EH (cell line): ENCODE measurements at regions not wholly inside any gene's neighbourhood (a gene's known extent, or its start where the extent isn't known, plus 50 kb on each side); places are given as distances from the start of the nearest gene placed in this dataset.
A peak's percentile ranks its signal among the peaks of the same experiment; 100 is the strongest.

Experiments
- DNase-seq: peaks from one replicate; pipeline ENCODE4 v3.0.0-alpha.2; 2015; ENCODE audit warnings: low read depth

GRCh38 chr14:71498212-71498611 is 434.0 kb upstream of the RGS6 start:
- DNase-seq: peak; percentile 67

DNA sequence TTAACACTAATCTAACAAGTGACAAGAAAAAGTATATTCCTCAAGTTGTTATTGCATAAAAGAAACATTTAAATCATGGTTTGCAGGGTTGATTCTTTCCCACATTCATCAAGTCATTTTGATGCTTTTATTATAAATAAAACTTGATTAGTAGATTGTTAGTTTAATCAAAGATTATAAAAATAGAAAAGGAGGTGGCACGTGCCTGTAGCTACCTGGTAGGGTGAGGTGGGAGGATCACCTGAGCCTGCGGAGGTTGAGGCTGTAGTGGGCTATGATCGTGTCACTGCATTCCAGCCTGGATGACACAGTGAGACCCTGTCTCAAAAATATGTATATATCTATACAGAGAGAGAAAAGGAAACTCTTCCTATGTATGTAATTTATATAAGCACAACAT is 433.2 kb upstream of the RGS6 start:
- DNase-seq: no peak

GRCh38 chr14:71507681-71508080 is 424.5 kb upstream of the RGS6 start:
- no peak for DNase-seq

DNA sequence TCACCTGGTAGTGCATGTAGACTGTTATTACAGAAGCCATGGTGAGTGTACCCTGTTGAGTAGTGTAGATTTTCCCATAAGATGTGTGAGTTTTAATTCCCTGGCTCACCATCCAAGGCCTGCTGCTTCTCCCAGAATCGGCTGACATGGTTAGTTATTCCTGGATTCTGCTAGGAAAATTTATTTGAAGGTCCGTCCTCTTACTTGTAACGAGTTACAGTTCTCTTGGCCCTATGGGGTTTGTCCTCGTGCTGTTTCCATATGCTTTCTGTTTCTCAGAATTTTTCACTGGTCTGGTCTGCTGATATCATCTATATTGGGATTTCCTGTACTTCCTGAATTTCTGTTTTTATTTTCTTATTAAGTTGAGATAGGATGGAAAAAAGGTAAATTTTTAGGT is 423.3 kb upstream of the RGS6 start:
- no peak for DNase-seq

DNA sequence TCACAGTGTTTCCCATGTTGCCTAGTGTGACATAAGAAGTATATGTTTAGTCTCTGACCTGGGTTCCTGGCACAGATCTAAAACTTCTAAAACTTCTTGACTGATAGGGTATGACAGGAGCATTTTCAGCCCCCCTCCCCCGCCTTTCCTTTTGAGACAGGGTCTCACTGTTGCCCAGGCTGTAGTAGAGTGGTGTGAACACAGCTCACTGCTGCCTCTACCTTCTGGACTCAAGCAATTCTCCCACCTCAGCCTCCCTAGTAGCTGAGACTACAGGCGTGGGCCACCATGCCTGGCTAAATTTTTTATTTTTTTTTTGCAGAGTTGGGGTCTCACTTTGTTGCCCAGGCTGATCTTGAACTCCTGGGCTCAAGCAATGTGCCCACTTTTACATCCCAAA is 421.1 kb upstream of the RGS6 start:
- DNase-seq: no peak

DNA sequence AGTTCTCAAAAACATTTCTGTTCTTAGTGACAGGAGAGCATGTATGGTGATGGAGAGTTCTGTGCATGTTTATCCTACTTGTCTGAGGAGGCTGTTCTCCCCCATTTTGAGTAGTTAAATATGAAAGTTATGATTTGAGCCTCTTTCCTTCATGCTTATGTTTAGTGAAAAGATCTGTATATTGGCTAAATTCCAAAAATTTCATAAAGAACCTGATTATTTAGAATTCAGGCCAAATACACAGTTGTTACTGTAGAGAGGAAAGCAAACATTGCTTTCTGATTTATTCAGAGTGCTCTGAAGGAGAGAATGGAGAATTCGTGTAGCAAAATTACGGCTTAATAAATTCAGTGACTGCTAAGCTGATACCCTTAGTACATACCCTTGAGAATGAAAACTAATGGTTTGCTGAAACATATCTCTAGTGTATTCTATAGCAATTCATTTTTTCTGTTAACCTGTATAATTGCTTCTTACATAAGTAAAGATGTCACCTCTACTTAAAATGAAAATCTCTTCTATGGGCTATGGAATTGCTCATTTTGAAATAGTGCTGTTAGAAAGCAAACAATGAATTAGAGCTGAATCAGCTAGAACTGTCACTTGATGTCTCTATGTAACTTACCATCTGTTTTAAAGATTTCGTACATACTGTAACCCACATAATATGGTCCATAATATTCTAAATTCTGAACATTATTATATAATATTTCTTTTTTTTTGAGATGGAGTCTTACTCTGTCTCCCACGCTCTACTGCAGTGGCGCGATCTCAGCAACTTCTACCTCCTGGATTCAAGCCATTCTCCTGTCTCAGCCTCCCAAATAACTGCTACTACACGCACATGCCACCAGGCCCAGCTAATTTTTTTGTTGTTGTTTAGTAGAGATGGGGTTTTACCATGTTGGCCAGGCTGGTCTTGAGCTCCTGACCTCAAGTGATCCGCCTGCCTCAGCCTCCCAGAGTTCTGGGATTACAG is 417.0 kb upstream of the RGS6 start:
- no peak for DNase-seq

DNA sequence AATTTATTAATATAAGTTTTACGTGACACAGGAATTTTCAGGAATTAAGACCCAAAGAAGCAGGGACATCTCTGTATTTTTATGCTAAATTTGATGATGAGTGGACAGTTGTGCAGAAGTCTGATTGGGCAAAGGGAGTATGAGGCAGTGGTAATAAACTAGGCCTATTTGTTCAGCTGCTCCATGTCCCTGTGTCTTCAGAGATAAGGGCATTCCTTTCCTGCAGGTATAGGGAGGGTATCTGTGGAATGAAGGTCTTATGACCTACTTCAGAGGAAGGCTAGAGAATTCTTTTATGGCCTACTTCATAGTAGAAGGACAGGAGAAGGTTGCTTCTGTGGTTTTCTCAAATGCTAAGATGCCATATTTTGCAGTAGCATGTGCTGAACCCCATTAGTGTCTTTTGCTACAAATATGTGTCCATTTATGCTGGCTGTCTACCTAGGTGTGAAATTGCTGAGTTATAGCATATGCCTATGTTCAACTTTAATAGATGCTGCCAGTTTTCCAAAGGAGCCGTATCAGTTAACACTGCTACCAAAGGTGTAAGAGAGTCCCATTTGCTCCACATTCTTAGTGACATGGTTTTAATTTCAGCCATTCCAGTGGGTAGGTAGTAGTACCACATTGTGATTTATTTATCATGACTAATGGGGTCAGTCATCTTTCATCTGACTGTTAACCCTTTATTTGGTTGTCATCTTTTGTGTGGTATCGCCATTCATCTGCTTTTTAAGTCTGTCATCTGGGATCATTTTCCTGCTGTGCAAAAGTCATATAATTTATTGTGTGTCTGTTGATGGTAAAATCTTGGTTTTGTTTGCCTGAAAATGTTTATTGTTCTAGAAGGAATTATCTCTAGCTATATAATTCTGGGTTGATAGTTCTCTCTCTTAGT is 410.7 kb upstream of the RGS6 start:
- no peak for DNase-seq

- DNase-seq: peak; percentile 46
Observed at GRCh38 chr14:71523630-71524319, 408.5 kb upstream of the RGS6 start.

- no peak for DNase-seq
Observed at GRCh38 chr14:71524320-71524982, 407.8 kb upstream of the RGS6 start.

GRCh38 chr14:71525663-71526221 is 406.5 kb upstream of the RGS6 start:
- peak; percentile 32 for DNase-seq

GRCh38 chr14:71526388-71526787 is 405.8 kb upstream of the RGS6 start:
- no peak for DNase-seq

DNA sequence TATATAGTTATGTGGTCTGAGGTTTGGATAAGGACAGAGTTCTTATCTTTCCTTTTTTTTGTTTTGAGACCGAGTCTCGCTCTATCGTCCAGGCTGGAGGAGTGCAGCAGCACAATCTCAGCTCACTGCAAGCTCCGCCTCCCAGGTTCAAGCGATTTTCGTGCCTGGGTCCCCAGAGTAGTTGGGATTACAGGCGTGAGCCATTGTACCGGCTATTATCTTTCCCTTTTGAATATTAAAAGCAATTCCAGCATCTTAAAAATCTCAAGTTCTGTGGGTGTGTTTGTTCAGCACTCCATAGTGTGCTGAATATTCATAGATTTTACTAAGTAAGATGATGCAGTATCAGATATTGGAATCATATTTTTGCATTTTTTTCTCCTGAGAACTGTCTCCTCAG is 404.4 kb upstream of the RGS6 start:
- no peak for DNase-seq

GRCh38 chr14:71529848-71530247 is 402.4 kb upstream of the RGS6 start:
- DNase-seq: no peak

DNA sequence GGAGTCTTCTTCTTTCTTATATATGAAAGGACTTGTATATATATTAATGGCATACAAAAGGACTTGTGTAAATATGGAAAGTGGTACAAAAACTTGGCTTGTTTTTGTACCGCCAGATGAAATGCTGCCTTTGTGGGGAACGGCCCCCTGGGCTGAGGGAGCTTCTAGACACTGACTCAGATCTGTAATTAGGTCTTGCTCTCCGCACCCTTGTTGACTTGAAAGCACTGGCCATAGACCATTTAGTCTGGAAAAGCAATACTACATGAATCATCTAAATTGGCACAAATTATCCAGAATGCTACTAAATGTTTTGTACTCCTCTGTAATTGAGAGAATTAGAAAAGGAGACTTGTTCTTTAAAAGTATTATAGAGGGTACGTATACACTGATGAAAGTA is 399.9 kb upstream of the RGS6 start:
- DNase-seq: peak; percentile 65

- DNase-seq: no peak
Observed at GRCh38 chr14:71532790-71533189, 399.4 kb upstream of the RGS6 start.

- DNase-seq: peak; percentile 31
Observed at GRCh38 chr14:71533390-71533789, 398.8 kb upstream of the RGS6 start.

DNA sequence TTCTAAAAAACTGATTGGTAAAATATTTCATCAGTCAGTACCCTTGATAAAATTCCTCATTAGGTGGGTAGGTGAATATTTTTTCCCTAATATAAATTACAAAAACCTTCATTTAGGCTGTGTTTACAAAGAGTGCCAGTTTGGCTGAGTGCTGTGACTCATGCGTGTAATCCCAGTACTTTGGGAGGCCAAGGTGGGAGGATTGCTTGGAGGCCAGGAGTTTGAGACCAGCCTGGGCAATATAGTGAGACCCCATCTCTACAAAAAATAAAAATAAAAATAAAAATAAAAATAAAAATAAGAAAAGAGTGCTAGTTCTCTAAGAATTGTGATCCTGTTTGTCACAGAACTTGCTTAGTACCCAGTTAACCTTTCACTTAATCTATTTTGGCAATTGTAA is 398.4 kb upstream of the RGS6 start:
- no peak for DNase-seq

DNA sequence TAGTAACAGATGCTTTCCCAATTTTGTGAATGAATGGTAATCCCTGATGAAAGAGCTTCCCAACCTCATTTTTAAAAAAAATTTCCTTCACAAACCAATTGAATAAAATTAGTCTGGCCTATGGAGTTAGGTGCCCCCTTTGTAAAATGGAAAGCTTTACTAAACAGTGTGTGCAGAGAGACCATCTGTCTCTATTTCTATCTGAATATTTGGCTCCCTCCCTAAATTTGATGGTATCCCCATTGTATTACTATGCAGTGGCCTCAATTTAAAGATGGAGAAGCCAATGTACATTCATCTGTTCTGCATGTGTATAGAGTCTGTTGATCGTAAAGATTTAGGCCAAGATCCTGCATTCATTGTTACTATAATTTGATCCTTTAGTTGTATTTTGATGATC is 397.7 kb upstream of the RGS6 start:
- no peak for DNase-seq

DNA sequence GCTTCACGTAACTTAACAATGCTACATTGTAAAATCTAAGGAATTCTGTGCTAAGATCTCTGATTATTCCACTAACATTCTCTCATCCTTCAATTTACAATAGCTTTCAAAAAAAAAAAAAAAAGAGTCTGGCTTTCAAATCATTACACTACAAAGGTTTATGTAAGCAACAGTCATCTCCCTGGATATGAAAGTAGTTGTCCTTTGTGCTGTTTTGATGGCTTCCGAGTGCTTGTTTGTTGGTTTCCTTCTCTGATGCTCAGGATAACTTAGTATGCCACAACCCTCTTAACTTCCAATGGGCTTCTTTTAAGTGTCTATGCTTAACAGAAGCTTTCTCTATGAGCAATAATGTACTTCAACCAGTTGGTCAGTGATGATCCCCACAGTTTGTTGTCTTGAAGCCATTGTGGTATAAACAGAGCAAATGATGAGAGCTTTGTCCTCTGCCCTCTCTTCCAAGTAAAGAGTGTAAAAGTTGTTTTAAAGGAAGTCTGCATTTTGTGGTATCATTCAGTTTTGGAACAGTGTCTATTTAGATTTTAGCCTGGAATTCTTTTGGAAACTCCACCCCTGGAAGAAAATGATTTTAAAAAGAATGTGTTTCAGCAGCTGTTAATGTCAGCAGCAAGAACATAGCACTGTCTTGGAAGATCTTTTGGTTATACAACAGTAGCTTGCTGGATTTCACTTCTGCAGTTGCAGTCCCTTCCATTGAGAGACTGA is 396.1 kb upstream of the RGS6 start:
- DNase-seq: peak; percentile 42

GRCh38 chr14:71536927-71537772 is 395.1 kb upstream of the RGS6 start:
- no peak for DNase-seq
